NCI-H2196 treated with DMSO at 0.1 percent for 48 hours (cell line): ENCODE measurements at regions not wholly inside any gene's neighbourhood (a gene's known extent, or its start where the extent isn't known, plus 50 kb on each side); places are given as distances from the start of the nearest gene placed in this dataset.

Experiments used
- DNase-seq: peaks from one replicate; lab custom pipeline; 2025; ENCODE audit not compliant: unreplicated experiment; lab: John Stamatoyannopoulos, UW

DNA sequence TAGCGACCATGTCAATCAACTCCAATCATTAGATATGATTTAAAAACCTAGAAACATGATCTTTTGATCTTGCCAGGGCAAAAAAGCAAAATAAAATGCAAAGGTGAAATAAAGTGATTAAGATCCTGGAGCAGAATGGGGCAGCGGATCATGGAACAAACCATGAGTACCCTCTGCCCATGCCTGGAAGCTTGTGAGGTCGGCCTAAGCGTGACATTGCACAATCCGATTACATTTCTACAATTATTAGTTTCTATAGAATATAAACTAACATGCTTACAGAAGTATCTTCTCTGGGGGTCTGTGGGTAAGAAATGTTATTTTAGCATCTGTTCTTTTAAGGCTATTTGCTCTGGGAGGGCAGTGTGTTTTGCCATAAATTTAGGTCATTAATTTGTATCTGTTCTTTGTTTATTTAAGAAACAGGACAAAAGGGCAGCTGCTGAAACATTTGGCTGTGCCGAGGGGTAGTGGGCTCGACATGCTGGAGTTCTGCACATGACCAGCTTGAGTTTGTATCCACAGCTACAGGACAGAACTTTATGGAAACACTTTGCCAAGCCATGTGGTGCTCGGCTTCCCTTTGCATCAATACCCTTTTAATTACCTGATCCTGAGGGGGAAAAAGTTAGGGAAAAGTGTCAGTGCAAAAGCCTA is 55.9 kb downstream of the ZBTB18 start:
- DNase-seq = no peak

DNA sequence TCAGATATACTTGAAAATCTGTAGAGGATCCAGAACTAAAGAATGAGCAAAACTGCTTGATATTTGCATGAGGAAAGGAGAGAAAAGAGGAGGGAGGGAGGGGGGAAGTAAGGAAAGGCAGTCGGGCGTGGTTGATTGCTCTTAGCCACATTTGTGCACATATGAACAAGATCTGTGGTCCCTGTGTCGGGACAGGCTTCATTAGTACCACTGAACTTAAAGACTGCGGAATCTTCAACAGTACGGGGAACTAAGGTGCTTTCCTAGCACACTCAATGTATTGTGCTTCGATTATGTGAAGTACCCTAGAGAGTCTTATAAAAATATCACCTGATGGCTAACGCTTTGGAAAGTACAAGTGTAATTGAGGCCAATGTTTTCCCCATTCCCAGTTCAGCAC is 59.9 kb downstream of the ZBTB18 start:
- DNase-seq = no peak

DNA sequence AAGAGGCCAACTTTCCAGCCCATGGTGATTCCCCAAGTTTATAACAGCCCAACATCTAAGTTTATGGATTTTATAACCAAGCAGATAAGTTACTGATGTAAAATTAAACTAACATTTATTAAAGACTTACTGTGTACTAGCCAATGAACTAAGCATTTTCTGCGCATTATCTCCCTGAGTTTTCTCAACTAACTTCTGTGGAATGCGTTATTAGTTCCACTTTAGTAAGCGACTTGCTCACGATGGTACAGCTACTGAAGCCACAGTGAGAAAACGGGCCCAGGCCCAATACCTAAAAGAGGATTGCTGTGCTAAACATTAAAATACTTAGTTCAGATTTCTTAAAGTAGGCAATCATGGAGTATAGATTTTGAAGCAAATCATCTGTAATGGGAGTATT is 61.0 kb downstream of the ZBTB18 start:
- DNase-seq = no peak

DNA sequence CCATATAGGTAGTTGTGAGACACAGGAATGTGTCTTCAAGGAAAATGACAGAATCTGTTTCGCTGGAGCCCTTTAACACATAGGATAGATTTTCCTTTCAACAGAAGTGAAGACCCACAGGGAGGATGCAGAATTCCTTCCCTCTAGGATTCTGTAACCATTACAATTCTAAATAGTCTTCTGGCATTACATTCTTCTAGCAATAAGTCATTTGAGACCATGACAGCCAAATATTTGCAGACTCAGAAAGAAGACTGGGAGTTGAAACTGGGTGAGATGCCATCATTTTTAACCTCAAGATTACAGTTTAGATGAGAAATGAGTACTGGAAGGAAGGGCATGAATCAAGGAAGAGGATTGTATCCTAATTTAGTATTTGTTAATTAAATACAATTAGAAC is 61.6 kb downstream of the ZBTB18 start:
- no peak for DNase-seq

DNA sequence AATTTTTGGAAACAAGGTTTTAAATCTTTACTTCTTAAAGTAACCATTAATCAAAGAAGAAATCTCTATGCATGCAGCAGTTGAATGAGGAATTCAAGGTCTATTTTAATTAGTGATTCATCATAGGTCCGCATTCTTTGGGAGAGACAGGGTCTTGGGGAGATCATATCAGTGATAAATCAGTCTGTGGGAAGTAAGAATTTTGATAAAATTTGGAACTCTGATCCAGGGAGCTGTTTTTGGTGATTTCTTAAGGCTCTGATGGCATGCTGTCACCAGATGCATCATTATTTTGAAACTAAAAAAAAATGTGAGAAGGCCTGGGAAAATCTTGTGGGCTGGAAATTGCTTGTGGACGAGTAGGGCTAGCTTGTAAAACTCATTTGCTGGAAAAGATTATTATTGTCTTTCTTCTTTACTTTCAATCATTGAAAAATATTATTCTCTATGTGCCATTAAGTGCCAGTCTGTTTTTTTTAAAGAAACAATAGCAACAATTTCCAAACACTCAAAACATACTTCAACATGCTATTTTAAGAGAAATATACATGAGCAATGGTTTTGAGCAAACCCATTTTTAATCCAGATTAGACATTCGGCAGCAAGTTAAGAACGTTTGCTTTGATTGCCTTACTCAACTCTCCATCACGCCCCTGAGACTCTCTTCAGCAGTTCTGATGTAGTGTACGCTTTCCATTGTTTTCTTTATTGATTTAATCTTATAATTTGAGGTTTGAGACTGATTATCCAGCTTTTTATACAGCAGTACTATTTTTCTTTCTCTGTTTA is 62.6 kb downstream of the ZBTB18 start:
- DNase-seq = no peak

DNA sequence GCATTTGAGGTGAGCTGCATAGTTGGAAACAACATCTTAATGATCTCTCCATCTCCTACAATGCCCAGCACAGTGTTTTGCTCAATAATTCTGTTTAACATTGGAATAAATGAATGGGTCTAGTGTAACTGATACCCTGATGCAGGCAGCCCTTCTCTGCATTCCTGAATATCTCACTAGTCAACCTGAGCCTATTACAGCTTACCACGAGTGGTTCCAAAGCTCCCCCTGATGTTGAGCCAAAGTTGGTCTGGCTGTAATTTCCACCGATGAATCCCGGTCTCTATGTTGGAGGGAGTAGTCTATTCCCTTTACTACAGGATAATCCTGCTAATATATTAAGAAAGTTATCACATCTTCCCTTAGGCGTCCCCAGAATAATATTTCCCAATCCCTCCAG is 63.8 kb downstream of the ZBTB18 start:
- DNase-seq = no peak

DNA sequence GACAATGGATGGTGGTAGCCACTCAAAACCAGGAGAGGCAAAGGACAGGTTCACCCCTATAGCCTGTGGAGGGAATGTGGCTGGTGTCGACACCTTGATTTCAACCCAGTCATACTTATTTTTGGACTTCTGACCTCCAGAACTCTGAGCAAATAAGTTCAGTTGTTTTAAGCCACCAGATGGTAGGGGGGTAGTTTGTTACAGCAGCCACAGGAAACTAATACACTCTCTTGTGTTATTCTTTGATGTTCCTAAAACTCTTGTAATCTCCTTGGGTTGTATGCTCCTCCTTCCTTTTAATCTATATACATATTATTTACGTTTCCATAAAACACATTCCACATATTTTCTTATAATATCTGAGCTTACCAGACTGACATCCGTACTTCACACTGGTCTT is 65.9 kb downstream of the ZBTB18 start:
- no peak for DNase-seq

DNA sequence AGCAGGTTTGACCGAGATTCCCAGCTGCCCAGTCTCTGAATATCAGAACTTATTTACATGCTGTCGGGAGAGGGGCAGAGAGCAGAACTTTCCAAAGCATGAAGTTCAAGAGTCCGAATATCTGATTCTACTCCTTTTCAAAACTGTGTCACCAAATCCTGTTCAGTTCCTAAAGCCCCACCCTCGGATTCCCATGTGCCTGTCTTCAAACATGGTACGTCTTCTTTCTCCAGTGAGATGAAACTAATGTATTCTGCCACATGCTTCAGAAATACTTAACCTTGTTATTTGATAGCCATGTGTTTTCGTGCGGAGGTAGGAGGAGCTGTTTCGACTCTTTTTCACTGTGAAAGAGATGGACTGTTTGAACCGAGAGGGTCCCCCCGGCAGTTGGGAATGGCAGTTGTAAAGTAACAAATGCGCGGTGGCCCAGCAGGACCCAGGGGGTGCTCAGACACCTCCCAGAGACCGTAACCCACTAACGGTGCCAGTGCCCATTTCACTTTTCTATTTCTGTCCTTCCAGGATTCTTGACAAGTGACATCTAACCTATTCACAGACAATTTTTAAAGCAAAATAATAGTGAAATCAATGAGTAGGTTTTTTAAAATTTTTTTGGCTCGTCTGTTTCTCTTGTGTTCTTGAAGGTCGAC is 67.2 kb downstream of the ZBTB18 start:
- no peak for DNase-seq

DNA sequence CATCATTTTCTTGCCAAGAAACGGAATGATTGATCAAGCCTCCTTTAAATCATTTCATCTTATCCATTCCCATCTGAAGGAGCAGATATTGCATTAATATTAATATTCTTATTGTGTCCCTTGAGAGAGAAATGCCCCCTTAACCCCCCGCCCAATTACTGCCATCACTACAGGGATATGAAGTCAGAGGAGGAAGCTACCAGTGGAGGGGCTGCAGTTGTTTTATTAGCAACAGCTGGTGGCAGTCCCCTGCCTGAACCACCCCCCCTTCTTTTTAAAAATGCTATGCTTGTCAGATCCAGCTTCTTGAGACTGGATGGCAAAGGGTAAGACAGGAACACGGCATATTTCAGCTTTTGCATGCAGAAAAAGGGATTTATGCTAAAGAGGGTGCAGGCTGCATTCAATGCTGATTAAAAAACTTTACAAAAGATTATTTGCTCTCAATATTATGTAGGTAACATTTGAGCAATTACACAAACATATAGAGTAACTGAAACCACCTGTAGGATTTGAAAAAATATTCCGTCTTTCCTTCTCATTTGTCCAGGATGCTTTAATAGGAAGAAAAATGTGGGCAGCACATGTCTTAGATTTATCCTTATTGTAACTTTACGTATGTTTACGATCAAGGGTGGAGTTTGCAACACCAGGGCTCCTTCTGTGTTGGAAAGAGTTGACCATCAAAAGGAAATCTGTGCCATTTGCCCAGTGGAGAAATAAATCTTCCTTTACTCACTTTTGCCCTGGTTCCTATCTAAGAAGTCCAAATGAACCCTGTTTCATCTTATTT is 77.7 kb downstream of the ZBTB18 start:
- DNase-seq = no peak

DNA sequence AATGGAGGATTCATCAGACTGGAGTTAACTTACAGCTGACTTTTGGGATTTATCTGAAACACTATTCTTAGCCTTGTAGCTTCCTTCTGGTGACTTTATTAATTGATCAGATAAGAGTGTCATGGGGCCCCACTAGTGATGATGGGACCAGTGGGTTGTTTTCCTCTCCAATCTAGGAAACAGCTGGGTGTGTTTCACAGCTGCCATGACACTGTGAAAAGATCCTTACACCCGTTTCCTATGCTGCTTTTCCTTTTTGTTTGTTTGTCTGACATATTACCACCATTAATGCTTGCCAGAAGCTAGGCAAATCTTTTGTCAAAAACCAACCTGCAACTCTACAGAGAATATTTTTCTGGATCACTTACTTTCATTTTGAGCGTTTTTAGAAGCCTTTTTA is 86.2 kb downstream of the ZBTB18 start:
- no peak for DNase-seq

DNA sequence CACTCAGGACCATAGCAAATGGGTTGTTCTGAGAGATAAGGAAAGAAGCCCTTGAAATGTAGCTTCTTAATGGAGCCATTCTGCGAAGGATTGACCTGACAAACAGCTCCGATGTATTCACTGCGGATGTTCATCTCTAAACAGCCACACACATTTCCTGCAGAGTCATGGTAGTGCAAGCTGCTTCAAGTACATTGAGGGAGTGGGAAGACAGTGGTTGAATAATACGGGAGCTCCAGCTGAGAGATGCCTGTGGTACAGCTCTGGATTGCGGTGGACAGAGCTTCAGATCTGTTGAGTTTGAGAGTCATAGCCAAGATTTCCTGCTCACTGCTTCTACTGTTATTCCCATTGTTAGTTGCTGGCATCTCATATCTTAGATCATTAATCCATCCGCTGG is 86.6 kb downstream of the ZBTB18 start:
- DNase-seq = no peak

DNA sequence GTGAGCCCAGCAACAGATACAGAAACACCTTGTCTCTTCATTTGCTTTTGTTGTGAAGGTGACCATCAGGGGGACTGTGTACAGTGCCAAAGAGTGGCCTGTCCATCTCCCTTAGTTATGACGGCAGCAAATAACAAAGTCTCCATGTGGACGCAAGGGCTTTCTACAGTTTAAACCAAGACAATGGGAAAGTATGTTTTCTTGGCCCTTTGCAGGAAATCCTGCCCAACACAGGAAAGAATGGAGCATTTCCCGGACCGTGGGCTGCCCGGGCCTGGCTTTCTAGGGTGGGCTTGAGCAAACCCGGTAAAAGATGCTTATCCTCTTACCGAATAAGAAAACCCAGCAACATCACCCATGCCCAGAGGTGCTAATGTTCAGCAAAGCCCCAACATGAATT is 87.3 kb downstream of the ZBTB18 start:
- DNase-seq = no peak

DNA sequence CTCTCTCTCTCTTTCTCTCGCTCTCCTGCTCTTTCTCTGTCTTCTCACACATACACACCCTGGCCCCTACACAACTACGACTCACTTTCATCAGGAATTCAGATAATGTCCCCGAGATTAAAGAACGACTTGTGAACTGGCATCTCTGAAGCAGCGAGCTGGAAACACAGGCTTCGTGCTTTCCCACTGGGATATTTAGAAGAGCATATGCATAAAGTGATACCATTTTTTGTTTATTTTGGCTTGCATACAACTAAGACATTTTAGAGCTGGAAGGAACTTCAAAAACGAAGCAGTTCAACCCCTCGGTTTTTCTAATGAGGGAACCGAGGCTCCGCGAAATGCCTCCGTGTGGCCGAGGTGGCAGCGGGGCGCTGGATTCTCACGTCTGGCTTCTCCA is 88.6 kb downstream of the ZBTB18 start:
- no peak for DNase-seq

DNA sequence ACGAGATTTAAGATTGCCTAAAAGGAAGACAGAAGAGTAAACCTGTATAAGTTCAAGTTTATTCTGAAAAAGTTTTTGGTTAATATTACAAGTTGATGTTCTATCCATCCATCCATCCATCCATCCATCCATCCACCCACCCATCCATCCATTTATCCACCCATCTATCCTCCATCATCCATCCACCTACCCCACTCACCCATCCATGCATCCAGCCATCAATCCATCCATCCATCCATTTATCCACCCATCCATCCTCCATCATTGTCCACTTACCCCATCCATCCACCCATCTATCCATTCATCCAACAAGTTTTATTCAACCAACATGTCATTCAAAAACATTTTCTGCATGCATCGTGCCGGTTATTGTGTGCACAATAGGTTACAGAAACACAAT is 89.3 kb downstream of the ZBTB18 start:
- DNase-seq = no peak

DNA sequence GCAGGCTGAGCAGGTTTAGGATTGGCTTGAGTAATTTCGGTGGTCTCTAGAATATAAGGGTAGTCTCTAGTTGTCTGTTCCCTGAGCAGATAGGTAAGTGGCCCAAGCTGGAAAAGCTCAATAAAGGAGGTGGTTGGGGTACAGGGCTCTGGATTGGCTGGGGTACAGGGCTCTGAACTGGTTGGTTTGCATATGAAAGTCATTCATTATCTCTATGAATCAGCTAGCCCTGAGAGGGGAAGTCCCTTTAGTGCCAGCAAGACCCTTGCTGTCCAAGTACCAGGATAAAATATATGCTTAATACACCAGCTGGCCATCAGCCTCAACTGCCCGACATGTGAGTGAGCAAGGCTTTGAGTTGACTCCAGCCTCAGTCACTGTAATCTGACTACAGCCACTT is 93.0 kb downstream of the ZBTB18 start:
- no peak for DNase-seq

DNA sequence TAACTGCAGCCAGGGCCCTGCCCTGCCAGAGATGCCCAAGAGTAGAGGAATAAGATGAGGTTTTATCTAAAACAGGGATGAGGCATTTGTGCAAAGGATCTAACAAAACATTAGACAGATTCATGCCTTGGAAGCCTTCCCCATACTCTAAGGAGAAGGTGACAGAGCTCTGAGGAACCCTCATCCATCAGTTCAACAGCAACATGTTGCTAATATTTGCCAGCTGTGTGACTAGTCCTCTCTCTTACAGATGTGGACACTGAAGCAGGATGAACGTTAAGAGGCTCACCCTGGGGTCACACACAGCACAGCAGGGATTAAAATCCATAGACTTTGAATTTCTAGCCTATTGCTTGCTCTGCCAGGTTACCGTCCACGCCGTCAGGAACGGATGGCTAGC is 99.0 kb downstream of the ZBTB18 start:
- no peak for DNase-seq

DNA sequence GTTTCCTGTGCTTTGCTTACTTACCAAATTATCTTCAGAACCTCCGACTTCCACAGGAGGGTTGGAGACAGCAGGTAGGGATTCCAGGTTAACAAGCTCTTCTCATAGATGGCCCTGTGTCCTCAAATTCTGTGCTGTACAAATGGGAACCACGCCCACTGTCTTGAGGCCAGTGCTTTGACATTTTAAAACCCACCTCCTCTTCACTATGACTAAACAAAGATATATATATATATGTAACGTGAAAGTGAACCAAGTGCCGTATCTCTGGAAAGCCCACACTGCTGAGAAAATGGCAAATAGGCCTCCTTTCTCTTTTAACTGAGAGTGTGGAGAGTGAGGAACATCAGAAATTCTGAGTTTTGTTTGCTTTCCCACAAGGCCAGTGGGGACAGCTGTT is 99.6 kb downstream of the ZBTB18 start:
- no peak for DNase-seq

DNA sequence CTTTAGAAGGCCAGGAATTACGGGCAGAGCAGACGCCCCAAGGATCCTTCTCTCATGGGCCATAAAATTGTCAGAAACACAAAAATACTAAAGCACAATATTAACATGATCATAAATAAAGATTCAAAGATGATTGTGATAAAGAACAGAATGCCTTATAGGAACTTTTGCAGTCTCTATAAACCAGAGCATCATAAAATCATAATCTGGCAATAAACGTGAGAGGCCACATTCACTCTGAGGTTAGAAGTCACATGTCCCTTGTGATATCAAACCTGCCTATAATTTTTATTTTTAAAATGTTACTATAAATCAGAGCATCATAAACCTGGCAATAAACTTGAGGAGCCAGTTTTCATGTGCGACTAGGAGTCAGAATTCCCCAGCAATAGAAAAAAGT is 100.5 kb downstream of the ZBTB18 start:
- no peak for DNase-seq

DNA sequence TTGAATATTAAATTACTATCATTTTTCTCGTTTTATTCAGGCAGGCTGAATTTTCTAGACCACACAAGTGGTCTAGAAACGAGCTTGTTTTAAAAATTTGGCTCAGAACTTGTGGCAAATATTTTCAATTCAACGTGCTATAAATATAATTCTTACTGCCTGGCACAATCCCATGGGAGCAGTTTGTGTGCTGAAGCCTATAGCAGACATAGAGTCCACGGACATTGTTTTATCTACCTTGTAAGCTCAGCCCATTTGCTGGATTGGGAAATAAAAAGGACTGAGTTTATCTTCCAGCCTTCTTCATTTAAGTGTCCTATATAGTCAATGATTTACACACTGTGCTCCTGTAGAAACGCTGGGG is 103.4 kb downstream of the ZBTB18 start:
- no peak for DNase-seq

DNA sequence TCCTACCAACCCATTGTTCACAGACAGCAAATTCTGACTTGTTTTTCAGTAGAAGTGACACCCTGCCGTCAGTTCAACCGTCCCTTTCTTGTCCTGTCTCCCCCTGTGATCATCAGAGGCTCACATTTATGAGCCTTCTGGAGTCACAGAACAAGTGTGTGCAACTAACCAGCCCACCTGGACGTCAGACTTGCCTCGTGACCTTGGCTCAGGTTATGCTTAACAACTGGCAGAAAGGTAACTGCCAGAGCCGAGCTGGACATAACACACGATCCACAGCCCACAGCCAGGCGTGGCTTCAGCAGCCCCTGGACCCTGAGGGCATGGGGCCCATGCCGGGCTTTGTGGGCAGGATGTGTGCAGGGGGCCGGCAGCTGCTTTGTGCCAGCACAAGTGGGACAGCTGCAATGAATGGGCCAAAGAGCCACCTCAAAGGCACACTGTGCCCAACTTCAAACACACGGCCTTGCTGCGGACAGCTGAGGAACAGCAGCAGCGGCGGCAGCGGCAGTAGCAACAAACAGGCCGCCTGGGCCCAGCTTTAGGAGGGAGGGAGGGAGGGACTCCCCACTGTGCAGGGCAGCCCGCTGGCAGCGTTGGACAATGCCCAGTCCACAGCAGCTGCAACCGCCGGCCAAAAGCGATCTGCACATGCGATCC is 103.9 kb downstream of the ZBTB18 start:
- DNase-seq = no peak

DNA sequence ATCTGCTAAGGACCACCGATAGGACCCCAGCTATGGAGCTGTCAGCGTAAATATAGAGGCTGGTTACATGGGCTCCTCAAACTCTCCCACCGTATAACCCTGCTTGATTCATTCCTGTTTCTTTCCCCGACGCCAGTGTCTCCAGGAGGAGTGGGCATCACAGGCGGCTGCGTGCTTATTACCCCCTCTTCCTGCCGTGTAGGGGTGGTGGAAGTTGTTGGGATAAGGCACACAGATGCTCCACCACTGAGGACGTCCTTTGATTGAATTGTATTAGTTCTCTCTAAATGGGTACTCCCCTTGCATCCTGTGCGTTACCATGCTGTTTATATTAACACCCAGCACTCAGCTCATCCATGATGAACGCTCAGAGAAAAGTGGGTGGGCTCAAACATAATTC is 104.6 kb downstream of the ZBTB18 start:
- no peak for DNase-seq
